Neural progenitor cell (in vitro differentiated cells): ENCODE measurements at regions not wholly inside any gene's neighbourhood (a gene's known extent, or its start where the extent isn't known, plus 50 kb on each side); places are given as distances from the start of the nearest gene placed in this dataset.

Experiments
- CTCF ChIP-seq: fragments of 200-600 bp; sonication (generic); IDR thresholded peaks from 2 replicates; pipeline ENCODE4 v1.5.1; 2017; ENCODE audit warnings: antibody characterized with exemption, mild to moderate bottlenecking
- EZH2 ChIP-seq: fragments of 200-600 bp; sonication (generic); IDR thresholded peaks from 2 replicates; pipeline ENCODE4 v1.6.1; 2017; ENCODE audit warnings: antibody characterized with exemption, mild to moderate bottlenecking, moderate library complexity
- EZH2phosphoT487 ChIP-seq: fragments of 200-600 bp; sonication (generic); IDR thresholded peaks from 2 replicates; pipeline ENCODE4 v1.6.1; 2017; ENCODE audit warnings: antibody characterized with exemption

- no peak for TF ChIP-seq EZH2
- no peak for TF ChIP-seq CTCF
- TF ChIP-seq EZH2phosphoT487, result no peak
Measured at GRCh38 chr9:103226647-103227013, 231.5 kb downstream of the CYLC2 start.
